ENCODE measurements at regions not wholly inside any gene's neighbourhood (a gene's known extent, or its start where the extent isn't known, plus 50 kb on each side); places are given as distances from the start of the nearest gene placed in this dataset.
"Not testable (repeated sequence)": the region's sequence is repeated elsewhere in the genome, so short reads cannot be mapped to it uniquely, and the experiment has no call there.

- no peak for DNase-seq
These were observed 358.1 kb downstream of the KCNJ2 start for GRCh38 chr17:70527364-70527888.

GRCh38 chr17:70533427-70533826 lies 364.1 kb downstream of the KCNJ2 start:
- DNase-seq, result no peak

- no peak for DNase-seq
These were observed 366.7 kb downstream of the KCNJ2 start for GRCh38 chr17:70535986-70536385.

GRCh38 chr17:70539132-70539924 lies 370.0 kb downstream of the KCNJ2 start:
- DNase-seq, result no peak

GRCh38 chr17:70542876-70543275 lies 373.5 kb downstream of the KCNJ2 start:
- no peak for DNase-seq

- DNase-seq, result no peak
These were observed 375.0 kb downstream of the KCNJ2 start for GRCh38 chr17:70544317-70544716.

- DNase-seq, result no peak
These were observed 383.1 kb downstream of the KCNJ2 start for GRCh38 chr17:70552230-70552981.

- DNase-seq, result no peak
These were observed 383.6 kb downstream of the KCNJ2 start for GRCh38 chr17:70552982-70553334.

GRCh38 chr17:70555723-70556122 lies 386.4 kb downstream of the KCNJ2 start:
- no peak for DNase-seq

GRCh38 chr17:70558821-70559220 lies 389.5 kb downstream of the KCNJ2 start:
- no peak for DNase-seq

GRCh38 chr17:70560471-70560870 lies 391.1 kb downstream of the KCNJ2 start:
- DNase-seq, result no peak

- DNase-seq, result no peak
These were observed 392.8 kb downstream of the KCNJ2 start for GRCh38 chr17:70562137-70562536.

- DNase-seq, result peak; percentile 20
These were observed 394.0 kb downstream of the KCNJ2 start for GRCh38 chr17:70563281-70563820.

- DNase-seq, result no peak
These were observed 394.8 kb downstream of the KCNJ2 start for GRCh38 chr17:70564006-70564620.

- DNase-seq, result no peak
These were observed 399.8 kb downstream of the KCNJ2 start for GRCh38 chr17:70569128-70569527.

- DNase-seq, result no peak
These were observed 408.1 kb downstream of the KCNJ2 start for GRCh38 chr17:70577456-70577855.

GRCh38 chr17:70581459-70581858 lies 412.1 kb downstream of the KCNJ2 start:
- DNase-seq, result no peak

- DNase-seq, result no peak
These were observed 413.4 kb downstream of the KCNJ2 start for GRCh38 chr17:70582777-70583176.

GRCh38 chr17:70584255-70584654 lies 414.9 kb downstream of the KCNJ2 start:
- no peak for DNase-seq

GRCh38 chr17:70588003-70588402 lies 418.7 kb downstream of the KCNJ2 start:
- no peak for DNase-seq

GRCh38 chr17:70597774-70598173 lies 428.4 kb downstream of the KCNJ2 start:
- DNase-seq, result no peak

GRCh38 chr17:70599198-70599597 lies 429.9 kb downstream of the KCNJ2 start:
- DNase-seq, result no peak

- not testable (repeated sequence) for DNase-seq
These were observed 430.6 kb downstream of the KCNJ2 start for GRCh38 chr17:70599945-70600344.

Measured in NCI-H1436 treated with DMSO at 0.1 percent for 48 hours (cell line).